ENCODE measurements at regions not wholly inside any gene's neighbourhood (a gene's known extent, or its start where the extent isn't known, plus 50 kb on each side); places are given as distances from the start of the nearest gene placed in this dataset.

DNA sequence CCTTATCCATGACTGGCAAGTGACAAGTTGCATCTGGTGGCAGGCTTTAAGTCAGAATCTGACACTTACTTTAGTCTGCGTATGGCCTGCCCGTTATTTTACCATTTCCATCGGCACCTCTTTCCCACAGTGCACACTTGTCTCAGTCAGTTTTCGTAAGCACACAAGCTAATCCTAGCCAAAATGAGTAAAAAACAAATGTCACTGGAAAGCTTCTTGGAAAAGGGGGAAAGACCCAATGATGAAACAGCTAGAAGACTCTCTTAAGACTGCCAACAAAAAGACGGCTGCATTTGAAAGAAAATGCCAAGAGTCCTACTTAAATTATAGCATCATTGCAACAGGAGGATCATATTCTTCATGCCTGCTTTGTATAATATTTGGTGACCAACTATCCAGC, 457.9 kb upstream of the ISX start:
- Histone ChIP-seq H3K9me3 (ENCODE audit: control insufficient read depth in 4 of 4, low read length in 3 of 4) (peaks cover 0 to 2% (median 0%) of the 10 kb centered on the region in 4 donors), H3K36me3 (ENCODE audit: control insufficient read depth in 4 of 4, insufficient read depth in 3 of 4, low read depth in 1 of 4, low read length in 3 of 4) (no peaks in the 10 kb centered on the region), H3K4me3 (ENCODE audit: low read depth in 1 of 3, low read length in 3 of 3) (no peak overlapping the region), H3K27me3 (ENCODE audit: control insufficient read depth in 4 of 4, insufficient read depth in 4 of 4, low read length in 3 of 4) (peaks cover 0 to 3% (median 0%) of the 10 kb centered on the region in 4 donors), H3K4me1 (ENCODE audit: control insufficient read depth in 4 of 4, insufficient read depth in 4 of 4, low read length in 3 of 4) (no peaks in the 10 kb centered on the region), H3K9ac (ENCODE audit: low read depth in 1 of 2, low read length in 2 of 2) (no peak overlapping the region), H3K27ac (ENCODE audit: low read depth in 1 of 2, low read length in 2 of 2) (no peak overlapping the region)
- 83% methylated on average over 5 of the region's 5 CpGs for WGBS
- TF ChIP-seq, protein P1, sequence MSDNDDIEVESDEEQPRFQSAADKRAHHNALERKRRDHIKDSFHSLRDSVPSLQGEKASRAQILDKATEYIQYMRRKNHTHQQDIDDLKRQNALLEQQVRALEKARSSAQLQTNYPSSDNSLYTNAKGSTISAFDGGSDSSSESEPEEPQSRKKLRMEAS (IDR thresholded peaks at IDR 0.05), result no peak
- no peak for TF ChIP-seq TAF1 (conservative IDR thresholded peaks at IDR 0.05)
- TF ChIP-seq, protein P2, sequence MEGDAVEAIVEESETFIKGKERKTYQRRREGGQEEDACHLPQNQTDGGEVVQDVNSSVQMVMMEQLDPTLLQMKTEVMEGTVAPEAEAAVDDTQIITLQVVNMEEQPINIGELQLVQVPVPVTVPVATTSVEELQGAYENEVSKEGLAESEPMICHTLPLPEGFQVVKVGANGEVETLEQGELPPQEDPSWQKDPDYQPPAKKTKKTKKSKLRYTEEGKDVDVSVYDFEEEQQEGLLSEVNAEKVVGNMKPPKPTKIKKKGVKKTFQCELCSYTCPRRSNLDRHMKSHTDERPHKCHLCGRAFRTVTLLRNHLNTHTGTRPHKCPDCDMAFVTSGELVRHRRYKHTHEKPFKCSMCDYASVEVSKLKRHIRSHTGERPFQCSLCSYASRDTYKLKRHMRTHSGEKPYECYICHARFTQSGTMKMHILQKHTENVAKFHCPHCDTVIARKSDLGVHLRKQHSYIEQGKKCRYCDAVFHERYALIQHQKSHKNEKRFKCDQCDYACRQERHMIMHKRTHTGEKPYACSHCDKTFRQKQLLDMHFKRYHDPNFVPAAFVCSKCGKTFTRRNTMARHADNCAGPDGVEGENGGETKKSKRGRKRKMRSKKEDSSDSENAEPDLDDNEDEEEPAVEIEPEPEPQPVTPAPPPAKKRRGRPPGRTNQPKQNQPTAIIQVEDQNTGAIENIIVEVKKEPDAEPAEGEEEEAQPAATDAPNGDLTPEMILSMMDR (IDR thresholded peaks at IDR 0.05; ENCODE audit: low read depth, low read length, missing input control), result no peak
- no peak for TF ChIP-seq JUND (IDR thresholded peaks at IDR 0.05)
- TF ChIP-seq HNF4A (conservative IDR thresholded peaks at IDR 0.05), result no peak
- no peak for TF ChIP-seq GABPA (IDR thresholded peaks at IDR 0.05 in 1 of 2, conservative IDR thresholded peaks at IDR 0.05 in 1 of 2)
- TF ChIP-seq, protein P3, sequence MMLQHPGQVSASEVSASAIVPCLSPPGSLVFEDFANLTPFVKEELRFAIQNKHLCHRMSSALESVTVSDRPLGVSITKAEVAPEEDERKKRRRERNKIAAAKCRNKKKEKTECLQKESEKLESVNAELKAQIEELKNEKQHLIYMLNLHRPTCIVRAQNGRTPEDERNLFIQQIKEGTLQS (IDR thresholded peaks at IDR 0.05), result no peak
- no peak for TF ChIP-seq EGR1 (IDR thresholded peaks at IDR 0.05; ENCODE audit: low read depth in 2 of 2)
- TF ChIP-seq NR2F2 (IDR thresholded peaks at IDR 0.05), result no peak
- TF ChIP-seq, protein P4, sequence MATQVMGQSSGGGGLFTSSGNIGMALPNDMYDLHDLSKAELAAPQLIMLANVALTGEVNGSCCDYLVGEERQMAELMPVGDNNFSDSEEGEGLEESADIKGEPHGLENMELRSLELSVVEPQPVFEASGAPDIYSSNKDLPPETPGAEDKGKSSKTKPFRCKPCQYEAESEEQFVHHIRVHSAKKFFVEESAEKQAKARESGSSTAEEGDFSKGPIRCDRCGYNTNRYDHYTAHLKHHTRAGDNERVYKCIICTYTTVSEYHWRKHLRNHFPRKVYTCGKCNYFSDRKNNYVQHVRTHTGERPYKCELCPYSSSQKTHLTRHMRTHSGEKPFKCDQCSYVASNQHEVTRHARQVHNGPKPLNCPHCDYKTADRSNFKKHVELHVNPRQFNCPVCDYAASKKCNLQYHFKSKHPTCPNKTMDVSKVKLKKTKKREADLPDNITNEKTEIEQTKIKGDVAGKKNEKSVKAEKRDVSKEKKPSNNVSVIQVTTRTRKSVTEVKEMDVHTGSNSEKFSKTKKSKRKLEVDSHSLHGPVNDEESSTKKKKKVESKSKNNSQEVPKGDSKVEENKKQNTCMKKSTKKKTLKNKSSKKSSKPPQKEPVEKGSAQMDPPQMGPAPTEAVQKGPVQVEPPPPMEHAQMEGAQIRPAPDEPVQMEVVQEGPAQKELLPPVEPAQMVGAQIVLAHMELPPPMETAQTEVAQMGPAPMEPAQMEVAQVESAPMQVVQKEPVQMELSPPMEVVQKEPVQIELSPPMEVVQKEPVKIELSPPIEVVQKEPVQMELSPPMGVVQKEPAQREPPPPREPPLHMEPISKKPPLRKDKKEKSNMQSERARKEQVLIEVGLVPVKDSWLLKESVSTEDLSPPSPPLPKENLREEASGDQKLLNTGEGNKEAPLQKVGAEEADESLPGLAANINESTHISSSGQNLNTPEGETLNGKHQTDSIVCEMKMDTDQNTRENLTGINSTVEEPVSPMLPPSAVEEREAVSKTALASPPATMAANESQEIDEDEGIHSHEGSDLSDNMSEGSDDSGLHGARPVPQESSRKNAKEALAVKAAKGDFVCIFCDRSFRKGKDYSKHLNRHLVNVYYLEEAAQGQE (IDR thresholded peaks at IDR 0.05), result no peak
- no peak for TF ChIP-seq SP1 (IDR thresholded peaks at IDR 0.05)
- no peak for TF ChIP-seq RXRA (IDR thresholded peaks at IDR 0.05)
- TF ChIP-seq HNF4G (IDR thresholded peaks at IDR 0.05), result no peak
- TF ChIP-seq, protein P5, sequence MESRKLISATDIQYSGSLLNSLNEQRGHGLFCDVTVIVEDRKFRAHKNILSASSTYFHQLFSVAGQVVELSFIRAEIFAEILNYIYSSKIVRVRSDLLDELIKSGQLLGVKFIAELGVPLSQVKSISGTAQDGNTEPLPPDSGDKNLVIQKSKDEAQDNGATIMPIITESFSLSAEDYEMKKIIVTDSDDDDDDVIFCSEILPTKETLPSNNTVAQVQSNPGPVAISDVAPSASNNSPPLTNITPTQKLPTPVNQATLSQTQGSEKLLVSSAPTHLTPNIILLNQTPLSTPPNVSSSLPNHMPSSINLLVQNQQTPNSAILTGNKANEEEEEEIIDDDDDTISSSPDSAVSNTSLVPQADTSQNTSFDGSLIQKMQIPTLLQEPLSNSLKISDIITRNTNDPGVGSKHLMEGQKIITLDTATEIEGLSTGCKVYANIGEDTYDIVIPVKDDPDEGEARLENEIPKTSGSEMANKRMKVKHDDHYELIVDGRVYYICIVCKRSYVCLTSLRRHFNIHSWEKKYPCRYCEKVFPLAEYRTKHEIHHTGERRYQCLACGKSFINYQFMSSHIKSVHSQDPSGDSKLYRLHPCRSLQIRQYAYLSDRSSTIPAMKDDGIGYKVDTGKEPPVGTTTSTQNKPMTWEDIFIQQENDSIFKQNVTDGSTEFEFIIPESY (IDR thresholded peaks at IDR 0.05), result no peak
- no peak for DNase-seq (ENCODE audit: low spot score)

DNA sequence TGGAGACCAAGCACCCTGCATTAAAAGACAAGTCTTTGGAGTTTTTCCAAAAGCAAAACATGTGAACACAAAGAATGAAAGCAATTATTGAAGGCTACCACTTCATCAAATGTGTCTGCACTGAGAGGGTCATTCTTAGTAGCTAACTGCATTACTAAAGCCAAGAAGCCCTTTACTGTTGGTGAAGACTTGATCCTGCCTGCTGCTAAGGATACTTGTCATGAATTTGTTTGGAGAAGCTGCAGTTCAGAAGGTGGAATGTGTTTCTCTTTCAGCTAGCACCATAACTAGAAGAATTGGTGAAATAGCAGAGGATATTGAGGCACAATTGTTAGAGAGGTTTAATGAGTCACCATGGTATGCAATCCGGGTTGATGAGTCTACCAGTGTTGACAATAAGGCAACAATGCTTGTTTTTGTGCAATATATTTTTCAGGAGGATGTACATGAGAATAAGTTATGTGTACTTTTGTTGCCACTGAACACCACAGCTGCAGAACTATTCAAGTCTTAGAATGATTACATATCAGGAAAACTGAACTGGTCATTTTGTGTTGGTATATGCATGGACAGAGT, 457.3 kb upstream of the ISX start:
- H3K36me3 ChIP-seq (ENCODE audit: control insufficient read depth in 4 of 4, insufficient read depth in 3 of 4, low read depth in 1 of 4, low read length in 3 of 4), result no peaks in the 10 kb centered on the region
- TF ChIP-seq NR2F2 (IDR thresholded peaks at IDR 0.05), result no peak
- TF ChIP-seq, protein P5 (IDR thresholded peaks at IDR 0.05), result no peak
- TF ChIP-seq TAF1 (conservative IDR thresholded peaks at IDR 0.05), result no peak
- TF ChIP-seq FOXA2 (IDR thresholded peaks at IDR 0.05), result no peak
- no peak for TF ChIP-seq EGR1 (IDR thresholded peaks at IDR 0.05; ENCODE audit: low read depth in 2 of 2)
- no peak for TF ChIP-seq RXRA (IDR thresholded peaks at IDR 0.05)
- H3K9me3 ChIP-seq (ENCODE audit: control insufficient read depth in 4 of 4, low read length in 3 of 4), result peaks cover 0 to 2% (median 0%) of the 10 kb centered on the region in 4 donors
- 46% methylated on average over 1 of the region's 1 CpG for WGBS
- no peaks in the 10 kb centered on the region for H3K27me3 ChIP-seq (ENCODE audit: control insufficient read depth in 4 of 4, insufficient read depth in 4 of 4, low read length in 3 of 4)
- H3K9ac ChIP-seq (ENCODE audit: low read depth in 1 of 2, low read length in 2 of 2), result no peak overlapping the region
- no peak overlapping the region for H3K27ac ChIP-seq (ENCODE audit: low read depth in 1 of 2, low read length in 2 of 2)
- H3K4me3 ChIP-seq (ENCODE audit: low read depth in 1 of 3, low read length in 3 of 3), result no peak overlapping the region
- DNase-seq (ENCODE audit: low spot score), result no peak
- H3K4me1 ChIP-seq (ENCODE audit: control insufficient read depth in 4 of 4, insufficient read depth in 4 of 4, low read length in 3 of 4), result no peaks in the 10 kb centered on the region
